AG09309 (cell line): ENCODE measurements at regions not wholly inside any gene's neighbourhood (a gene's known extent, or its start where the extent isn't known, plus 50 kb on each side); places are given as distances from the start of the nearest gene placed in this dataset.

Source experiments
- DNase-seq: peaks from one replicate; pipeline ENCODE4 v3.0.0-alpha.2; 2010; ENCODE audit warnings: low read depth
- H3K4me3 ChIP-seq: 2 replicates; pipeline ENCODE4 v1.5.1; 2011; ENCODE audit warnings: mild to moderate bottlenecking, low read depth, low read length, moderate library complexity; ENCODE audit not compliant: control insufficient read depth
- TF ChIP-seq, protein P1 (sequence below): IDR thresholded peaks from 2 replicates; pipeline ENCODE4 v1.5.1; 2011; ENCODE audit warnings: mild to moderate bottlenecking, low read depth, low read length, inconsistent platforms; ENCODE audit not compliant: insufficient read depth, control insufficient read depth; ENCODE audit errors: missing control alignments

DNA sequence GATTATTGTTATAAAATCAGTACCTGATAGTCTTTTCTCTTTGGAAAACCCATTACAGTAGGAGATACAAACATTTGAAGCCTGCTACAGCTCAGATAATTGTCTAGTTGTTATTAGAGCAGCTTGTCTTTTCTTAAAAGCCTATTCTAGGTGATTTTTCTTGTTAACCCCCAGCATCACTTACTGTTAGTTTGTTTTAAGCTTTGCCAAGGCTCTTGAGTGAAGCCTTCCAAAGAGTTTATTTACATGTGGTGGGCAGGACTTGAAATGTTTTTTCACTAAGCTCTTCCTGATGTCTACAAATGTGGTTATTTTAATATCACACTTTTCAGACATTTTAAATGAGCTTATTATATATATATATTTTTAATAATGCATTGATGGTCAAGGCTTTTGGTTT, 791.3 kb downstream of the PLCL1 start:
- DNase-seq, result no peak
- TF ChIP-seq, protein P1, sequence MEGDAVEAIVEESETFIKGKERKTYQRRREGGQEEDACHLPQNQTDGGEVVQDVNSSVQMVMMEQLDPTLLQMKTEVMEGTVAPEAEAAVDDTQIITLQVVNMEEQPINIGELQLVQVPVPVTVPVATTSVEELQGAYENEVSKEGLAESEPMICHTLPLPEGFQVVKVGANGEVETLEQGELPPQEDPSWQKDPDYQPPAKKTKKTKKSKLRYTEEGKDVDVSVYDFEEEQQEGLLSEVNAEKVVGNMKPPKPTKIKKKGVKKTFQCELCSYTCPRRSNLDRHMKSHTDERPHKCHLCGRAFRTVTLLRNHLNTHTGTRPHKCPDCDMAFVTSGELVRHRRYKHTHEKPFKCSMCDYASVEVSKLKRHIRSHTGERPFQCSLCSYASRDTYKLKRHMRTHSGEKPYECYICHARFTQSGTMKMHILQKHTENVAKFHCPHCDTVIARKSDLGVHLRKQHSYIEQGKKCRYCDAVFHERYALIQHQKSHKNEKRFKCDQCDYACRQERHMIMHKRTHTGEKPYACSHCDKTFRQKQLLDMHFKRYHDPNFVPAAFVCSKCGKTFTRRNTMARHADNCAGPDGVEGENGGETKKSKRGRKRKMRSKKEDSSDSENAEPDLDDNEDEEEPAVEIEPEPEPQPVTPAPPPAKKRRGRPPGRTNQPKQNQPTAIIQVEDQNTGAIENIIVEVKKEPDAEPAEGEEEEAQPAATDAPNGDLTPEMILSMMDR, result no peak

DNA sequence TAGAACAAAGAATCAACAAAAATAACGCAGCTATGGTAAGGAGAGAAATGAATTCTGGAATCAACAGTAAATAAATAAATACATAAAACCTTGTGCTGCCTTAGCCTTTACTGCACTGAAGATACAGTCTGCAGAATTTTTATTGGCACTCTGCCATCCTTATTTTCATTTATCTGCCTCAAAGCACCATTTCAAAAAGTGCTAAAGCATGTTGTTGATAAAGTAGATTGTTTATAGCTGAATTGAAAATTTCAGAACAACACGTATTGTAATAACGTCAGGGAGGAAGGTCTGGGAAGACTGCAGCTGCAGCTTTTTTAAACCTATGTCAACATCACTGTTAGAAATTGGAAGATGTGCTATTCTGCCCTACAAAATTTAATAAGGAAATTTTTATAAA, 787.2 kb downstream of the PLCL1 start:
- no peak for DNase-seq
- TF ChIP-seq, protein P1, result no peak
- no peak overlapping the region for H3K4me3 ChIP-seq

More for the DNA sequence above, 791.3 kb downstream of the PLCL1 start:
- no peak overlapping the region for H3K4me3 ChIP-seq

DNA sequence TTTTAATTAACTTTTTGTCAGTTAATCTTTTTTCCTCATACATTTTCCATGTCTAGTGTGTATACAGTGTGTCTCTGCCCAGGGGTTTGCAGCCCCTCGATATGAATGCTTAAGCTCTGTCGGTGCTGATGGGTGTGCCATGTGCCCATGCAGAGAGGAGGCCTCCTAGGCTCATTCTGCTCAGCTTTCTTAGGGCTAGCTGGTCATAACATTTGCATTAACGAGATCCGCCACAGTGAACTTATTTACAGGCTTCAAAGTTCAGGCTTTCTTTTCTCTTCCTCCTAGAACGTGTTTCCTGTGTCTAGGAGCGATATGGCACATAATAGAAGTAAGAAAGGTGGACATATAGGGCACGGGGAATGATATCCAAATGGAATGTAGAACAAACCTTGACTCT, 783.3 kb downstream of the PLCL1 start:
- TF ChIP-seq, protein P1, result no peak

DNA sequence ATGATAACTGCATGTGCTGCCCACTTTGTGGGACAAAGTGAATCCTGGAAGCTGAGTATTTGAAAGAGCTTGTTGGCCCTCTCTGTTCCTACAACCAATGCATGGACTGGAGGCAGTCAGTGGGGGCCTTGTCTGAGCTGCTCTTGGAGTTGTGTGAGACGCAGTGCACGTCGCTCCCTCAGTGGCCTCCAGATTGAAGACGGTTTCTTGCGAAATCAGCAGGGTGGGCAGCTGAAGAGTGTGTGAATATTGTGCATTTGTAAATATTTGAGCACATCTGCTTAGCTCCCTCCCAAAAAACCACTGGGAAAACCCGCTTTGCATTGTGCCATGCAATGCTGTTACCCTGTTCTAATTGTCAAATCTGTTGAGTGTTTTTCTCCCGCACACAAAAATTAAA, 782.8 kb downstream of the PLCL1 start:
- TF ChIP-seq, protein P1, result no peak
- no peak for DNase-seq
- H3K4me3 ChIP-seq, result no peak overlapping the region

More for the DNA sequence above, 783.3 kb downstream of the PLCL1 start:
- DNase-seq, result no peak
- H3K4me3 ChIP-seq, result no peak overlapping the region

DNA sequence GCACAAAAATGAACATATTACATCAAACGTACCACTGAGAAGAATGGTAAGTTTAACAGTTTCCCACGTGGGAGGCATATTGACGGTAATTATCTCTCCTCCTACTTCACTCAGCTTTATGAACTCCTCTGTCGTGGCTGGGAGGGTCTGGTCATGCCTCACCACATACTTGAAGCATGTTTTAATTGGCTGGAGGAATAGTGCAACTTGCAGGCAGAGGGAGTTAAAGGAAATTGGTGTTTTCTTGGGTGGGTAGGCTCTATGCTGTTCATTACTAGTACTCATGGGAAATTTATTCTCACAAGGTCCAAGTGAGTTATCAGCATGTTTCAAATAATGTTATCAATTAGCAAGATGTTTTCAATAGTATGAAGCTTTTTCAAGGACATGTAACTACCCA, 767.0 kb downstream of the PLCL1 start:
- TF ChIP-seq, protein P1, result no peak
- DNase-seq, result no peak

DNA sequence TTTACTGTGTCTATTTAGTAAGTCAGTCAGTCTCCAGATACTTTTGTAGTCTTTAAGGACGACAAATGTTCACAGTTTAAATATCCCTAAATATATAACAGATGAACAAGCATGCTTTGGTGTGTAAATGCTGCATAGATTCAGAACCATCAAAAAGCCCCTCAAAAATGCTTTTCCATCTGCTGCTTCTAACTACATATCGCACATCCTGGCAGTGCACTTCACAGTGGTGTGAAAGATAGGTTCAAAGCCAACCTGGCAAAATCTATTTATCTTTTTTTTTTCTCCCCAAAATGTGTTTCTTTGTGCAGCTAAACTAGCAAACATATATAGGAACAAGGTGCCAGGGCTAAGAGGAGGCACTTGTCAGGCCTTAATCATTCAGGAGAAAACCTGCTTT, 753.8 kb downstream of the PLCL1 start:
- TF ChIP-seq, protein P1, result no peak

More for the DNA sequence above, 767.0 kb downstream of the PLCL1 start:
- H3K4me3 ChIP-seq, result no peak overlapping the region

DNA sequence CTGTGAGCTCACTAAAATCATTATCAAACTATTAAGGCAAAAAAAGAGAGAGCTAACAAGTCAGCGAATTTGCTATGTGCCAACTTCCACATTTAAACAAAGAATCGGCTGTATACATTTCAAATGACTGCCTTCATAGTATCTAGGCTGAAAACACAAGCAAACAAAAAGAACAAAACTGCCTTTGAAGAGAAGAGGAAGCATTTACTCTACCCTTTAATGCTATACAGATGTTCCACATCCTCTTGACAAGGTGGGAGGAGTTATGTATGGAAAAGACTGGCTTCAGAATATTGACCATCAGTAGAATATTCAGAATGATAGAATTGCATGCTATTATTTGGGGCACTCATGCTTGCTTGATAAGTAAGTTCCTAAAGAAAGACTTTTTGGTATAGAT, 741.7 kb downstream of the PLCL1 start:
- H3K4me3 ChIP-seq, result no peak overlapping the region
- DNase-seq, result no peak
- TF ChIP-seq, protein P1, result no peak

More for the DNA sequence above, 753.8 kb downstream of the PLCL1 start:
- H3K4me3 ChIP-seq, result no peak overlapping the region
- DNase-seq, result no peak
